BLaER1 treated with 17β-estradiol and CSF1 and Interleukin-3, amounts not matched to agents 10 nM and 100 nM (cell line): ENCODE measurements at regions not wholly inside any gene's neighbourhood (a gene's known extent, or its start where the extent isn't known, plus 50 kb on each side); places are given as distances from the start of the nearest gene placed in this dataset.

Source experiments
- H3K27ac ChIP-seq, 11 experiments: shearing (Covaris generic); formaldehyde crosslinking; 2 replicates each; pipeline ENCODE4 v1.8.1; 2022
- H3K27me3 ChIP-seq, 11 experiments: shearing (Covaris generic); formaldehyde crosslinking; 2 replicates each; pipeline ENCODE4 v1.8.1; 2022
- H3K36me3 ChIP-seq, 11 experiments: shearing (Covaris generic); formaldehyde crosslinking; 2 replicates each; pipeline ENCODE4 v1.8.1; 2022
- H3K4me1 ChIP-seq, 10 experiments: shearing (Covaris generic); formaldehyde crosslinking; 2 replicates each; pipeline ENCODE4 v1.8.1; 2022
- H3K4me2 ChIP-seq, 11 experiments: shearing (Covaris generic); formaldehyde crosslinking; 2 replicates each; pipeline ENCODE4 v1.8.1; 2022
- H3K4me3 ChIP-seq, 10 experiments: shearing (Covaris generic); formaldehyde crosslinking; 2 replicates each; pipeline ENCODE4 v1.8.1; 2022
- H3K9ac ChIP-seq, 11 experiments: shearing (Covaris generic); formaldehyde crosslinking; 2 replicates each; pipeline ENCODE4 v1.8.1; 2022
- H3K9me3 ChIP-seq, 11 experiments: shearing (Covaris generic); formaldehyde crosslinking; replicated peaks in 1 of 11; 2 replicates each; pipeline ENCODE4 v1.8.1; 2022
- H4K20me1 ChIP-seq, 11 experiments: shearing (Covaris generic); formaldehyde crosslinking; 2 replicates each; pipeline ENCODE4 v1.8.1; 2022
- Cebpa-rat ChIP-seq, 11 experiments: shearing (Covaris generic); IDR thresholded peaks; 2 replicates each; pipeline ENCODE4 v1.8.1; 2022

DNA sequence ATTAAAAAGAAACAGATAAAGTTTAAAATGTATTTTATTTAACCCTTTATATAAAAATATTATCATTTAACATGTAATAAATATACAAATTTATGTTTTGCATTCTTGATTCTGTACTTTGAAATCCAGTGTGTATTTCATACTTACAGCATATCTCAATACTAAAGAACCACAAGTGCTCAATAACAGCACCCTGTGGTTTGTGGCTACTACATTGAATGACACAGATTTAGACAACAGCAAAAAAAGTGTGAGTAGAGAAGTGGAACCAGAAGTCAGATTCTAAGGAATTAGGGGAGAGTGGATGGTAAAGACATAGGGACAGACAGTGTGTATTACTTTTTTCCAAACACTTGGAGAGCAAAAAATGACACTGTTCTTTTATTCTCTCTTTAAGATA is 524.5 kb downstream of the BMP2 start:
- Histone ChIP-seq H3K36me3 (no peaks in the 10 kb centered on the region), H3K27me3 (peaks cover 0 to 26% (median 0%) of the 10 kb centered on the region in 11 experiments; a peak in 2 of 22 replicates), H3K4me3 (no peak overlapping the region), H3K4me2 (no peak overlapping the region), H4K20me1 (no peaks in the 10 kb centered on the region), H3K4me1 (no peaks in the 10 kb centered on the region), H3K27ac (no peak overlapping the region), H3K9me3 (no peaks in the 10 kb centered on the region), H3K9ac (no peak overlapping the region)
- no peak for TF ChIP-seq Cebpa-rat (IDR thresholded peaks at IDR 0.05)

DNA sequence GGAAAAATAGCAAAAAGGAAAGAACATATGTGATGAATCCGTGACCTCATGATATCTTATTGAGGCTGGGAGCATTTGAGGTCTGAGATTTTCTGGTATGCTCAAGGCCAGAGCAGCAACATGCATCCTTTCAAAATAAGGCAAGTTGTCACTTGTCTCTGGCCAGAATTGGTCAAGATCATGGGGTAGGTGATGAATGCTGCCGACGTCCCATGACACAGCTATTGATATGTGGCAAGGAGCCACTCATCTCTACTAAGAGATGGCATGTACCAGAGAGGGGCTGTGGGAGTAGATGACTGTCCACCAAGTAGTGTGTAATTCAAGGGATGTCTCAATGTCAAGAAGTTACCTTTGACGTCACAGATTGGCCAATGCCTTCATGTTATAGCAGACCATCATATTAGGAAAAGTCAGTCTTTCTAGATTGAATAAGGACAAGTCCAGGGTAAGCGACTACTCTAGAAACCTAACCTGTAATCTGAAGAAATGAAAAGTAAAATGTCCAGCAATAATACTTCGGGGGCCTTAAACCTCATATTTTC is 527.4 kb downstream of the BMP2 start:
- no peak for TF ChIP-seq Cebpa-rat (IDR thresholded peaks at IDR 0.05)
- peaks cover 0 to 4% (median 0%) of the 10 kb centered on the region in 11 experiments; a peak in 1 of 22 replicates for H3K9me3 ChIP-seq
- H3K9ac ChIP-seq, result no peak overlapping the region
- no peak overlapping the region for H3K4me3 ChIP-seq
- peaks cover 0 to 24% (median 0%) of the 10 kb centered on the region in 11 experiments; a peak in 2 of 22 replicates for H3K27me3 ChIP-seq
- no peak overlapping the region for H3K4me2 ChIP-seq
- no peaks in the 10 kb centered on the region for H3K4me1 ChIP-seq
- no peaks in the 10 kb centered on the region for H3K36me3 ChIP-seq
- no peak overlapping the region for H3K27ac ChIP-seq
- H4K20me1 ChIP-seq, result no peaks in the 10 kb centered on the region

DNA sequence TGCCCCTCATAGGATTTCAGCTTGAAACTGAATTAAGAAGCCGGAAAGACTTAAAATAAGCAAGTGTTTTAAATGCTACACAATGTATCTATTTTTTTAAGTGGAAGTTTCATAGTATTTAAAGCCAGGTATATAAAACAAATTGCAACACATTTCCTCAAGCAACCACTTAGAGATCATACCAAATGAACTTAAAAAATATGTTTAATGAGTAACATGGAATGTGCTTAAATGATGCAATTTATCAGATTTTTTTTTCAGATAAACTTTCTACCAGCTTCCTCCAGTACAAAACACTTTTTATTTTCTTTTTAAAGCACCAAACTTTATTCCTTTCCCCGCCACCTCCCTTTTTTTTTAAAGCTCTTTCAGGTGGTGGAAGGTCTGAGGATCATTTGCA is 534.3 kb downstream of the BMP2 start:
- H4K20me1 ChIP-seq, result no peaks in the 10 kb centered on the region
- no peaks in the 10 kb centered on the region for H3K27me3 ChIP-seq
- no peak overlapping the region for H3K9ac ChIP-seq
- H3K36me3 ChIP-seq, result no peaks in the 10 kb centered on the region
- H3K4me3 ChIP-seq, result no peak overlapping the region
- peaks cover 0 to 4% (median 0%) of the 10 kb centered on the region in 11 experiments; a peak in 1 of 22 replicates for H3K9me3 ChIP-seq
- no peak overlapping the region for H3K27ac ChIP-seq
- H3K4me1 ChIP-seq, result no peaks in the 10 kb centered on the region
- no peak for TF ChIP-seq Cebpa-rat (IDR thresholded peaks at IDR 0.05)
- H3K4me2 ChIP-seq, result no peak overlapping the region

DNA sequence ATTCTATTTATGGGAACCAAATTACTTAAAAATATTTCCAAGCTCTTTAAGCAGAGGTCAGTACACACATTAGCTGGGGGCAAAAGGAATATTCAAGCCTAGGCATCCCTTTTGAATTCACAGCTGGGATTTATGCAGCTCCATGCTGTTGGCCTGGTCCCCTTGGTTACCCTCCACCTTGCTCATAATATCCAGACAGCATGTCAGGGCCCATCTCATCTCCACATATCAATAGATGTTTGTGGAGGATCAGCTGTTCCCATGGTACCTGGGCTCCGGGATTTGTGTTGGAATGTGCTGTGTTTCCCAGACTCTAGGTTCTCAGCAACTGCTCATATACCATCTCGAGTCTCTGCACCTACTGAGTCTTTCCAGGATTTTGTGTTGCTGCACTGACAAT is 534.8 kb downstream of the BMP2 start:
- H3K36me3 ChIP-seq, result no peaks in the 10 kb centered on the region
- TF ChIP-seq Cebpa-rat (IDR thresholded peaks at IDR 0.05), result no peak
- H3K9ac ChIP-seq, result no peak overlapping the region
- no peaks in the 10 kb centered on the region for H3K27me3 ChIP-seq
- H3K9me3 ChIP-seq, result peaks cover 0 to 4% (median 0%) of the 10 kb centered on the region in 11 experiments; a peak in 1 of 22 replicates
- H3K27ac ChIP-seq, result no peak overlapping the region
- H3K4me1 ChIP-seq, result no peaks in the 10 kb centered on the region
- H3K4me3 ChIP-seq, result no peak overlapping the region
- H3K4me2 ChIP-seq, result no peak overlapping the region
- H4K20me1 ChIP-seq, result no peaks in the 10 kb centered on the region

- H3K27me3 ChIP-seq, result no peaks in the 10 kb centered on the region
- H3K4me1 ChIP-seq, result no peaks in the 10 kb centered on the region
- no peaks in the 10 kb centered on the region for H3K36me3 ChIP-seq
- no peak overlapping the region for H3K4me3 ChIP-seq
- no peak overlapping the region for H3K4me2 ChIP-seq
- TF ChIP-seq Cebpa-rat (IDR thresholded peaks at IDR 0.05), result no peak
- H3K9ac ChIP-seq, result no peak overlapping the region
- no peaks in the 10 kb centered on the region for H4K20me1 ChIP-seq
- no peaks in the 10 kb centered on the region for H3K9me3 ChIP-seq
- no peak overlapping the region for H3K27ac ChIP-seq
Observed at GRCh38 chr20:7305976-7306375, 538.5 kb downstream of the BMP2 start.

GRCh38 chr20:7308163-7308562 is 540.7 kb downstream of the BMP2 start:
- Histone ChIP-seq H3K9me3 (no peaks in the 10 kb centered on the region), H3K36me3 (no peaks in the 10 kb centered on the region), H3K27ac (no peak overlapping the region), H3K27me3 (no peaks in the 10 kb centered on the region), H3K9ac (no peak overlapping the region), H3K4me2 (no peak overlapping the region), H3K4me3 (no peak overlapping the region), H4K20me1 (no peaks in the 10 kb centered on the region), H3K4me1 (no peaks in the 10 kb centered on the region)
- TF ChIP-seq Cebpa-rat (IDR thresholded peaks at IDR 0.05), result no peak

DNA sequence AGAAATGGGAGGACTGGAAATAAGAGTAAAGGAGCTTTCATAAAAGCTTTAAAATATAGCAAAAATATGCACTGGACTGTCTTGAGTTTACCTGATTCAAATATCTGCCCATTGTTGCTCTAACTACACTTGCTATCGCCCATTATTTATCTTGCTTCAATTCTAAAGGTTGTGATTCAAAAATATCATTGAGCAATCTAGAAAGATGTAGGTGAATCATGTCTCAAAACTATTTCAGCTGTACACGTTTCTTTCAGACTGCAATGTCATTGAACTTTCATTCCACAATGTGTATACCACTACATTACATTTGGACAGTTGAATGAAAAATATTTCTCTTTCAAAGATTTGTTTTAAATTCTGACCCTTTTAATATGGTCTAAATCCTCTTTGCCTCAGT is 545.6 kb downstream of the BMP2 start:
- H3K4me2 ChIP-seq, result no peak overlapping the region
- no peaks in the 10 kb centered on the region for H3K9me3 ChIP-seq
- no peaks in the 10 kb centered on the region for H4K20me1 ChIP-seq
- H3K4me1 ChIP-seq, result no peaks in the 10 kb centered on the region
- no peak overlapping the region for H3K9ac ChIP-seq
- H3K27me3 ChIP-seq, result no peaks in the 10 kb centered on the region
- no peak for TF ChIP-seq Cebpa-rat (IDR thresholded peaks at IDR 0.05)
- no peaks in the 10 kb centered on the region for H3K36me3 ChIP-seq
- no peak overlapping the region for H3K27ac ChIP-seq
- H3K4me3 ChIP-seq, result no peak overlapping the region

DNA sequence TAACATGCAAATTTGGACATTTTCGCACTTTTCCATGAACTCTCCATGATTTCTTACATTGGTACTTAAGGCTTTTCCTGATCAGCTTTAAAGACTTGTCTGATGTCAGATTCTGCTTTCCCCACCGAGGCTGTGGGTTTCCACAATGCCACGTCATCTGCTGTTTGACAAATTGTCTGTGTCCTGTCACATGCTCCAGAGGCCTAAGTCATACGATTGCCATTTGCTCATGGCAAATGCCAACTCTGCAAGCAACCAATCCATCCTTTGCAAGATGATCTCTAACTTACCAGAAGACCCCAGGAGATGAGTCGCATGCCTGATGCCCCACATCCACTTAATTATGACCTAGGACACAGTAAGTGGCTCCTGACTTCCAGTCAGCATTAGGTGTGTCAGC is 556.5 kb downstream of the BMP2 start:
- Histone ChIP-seq H4K20me1 (no peaks in the 10 kb centered on the region), H3K4me2 (no peak overlapping the region), H3K36me3 (no peaks in the 10 kb centered on the region), H3K4me3 (no peak overlapping the region), H3K9ac (no peak overlapping the region), H3K4me1 (no peaks in the 10 kb centered on the region), H3K27ac (no peak overlapping the region), H3K27me3 (no peaks in the 10 kb centered on the region), H3K9me3 (no peaks in the 10 kb centered on the region)
- TF ChIP-seq Cebpa-rat (IDR thresholded peaks at IDR 0.05), result no peak

- H3K9me3 ChIP-seq, result no peaks in the 10 kb centered on the region
- TF ChIP-seq Cebpa-rat (IDR thresholded peaks at IDR 0.05), result no peak
- no peaks in the 10 kb centered on the region for H3K36me3 ChIP-seq
- no peak overlapping the region for H3K9ac ChIP-seq
- no peak overlapping the region for H3K4me3 ChIP-seq
- H3K4me1 ChIP-seq, result no peaks in the 10 kb centered on the region
- no peak overlapping the region for H3K27ac ChIP-seq
- H4K20me1 ChIP-seq, result no peaks in the 10 kb centered on the region
- no peak overlapping the region for H3K4me2 ChIP-seq
- H3K27me3 ChIP-seq, result no peaks in the 10 kb centered on the region
Observed at GRCh38 chr20:7327810-7328209, 560.3 kb downstream of the BMP2 start.

DNA sequence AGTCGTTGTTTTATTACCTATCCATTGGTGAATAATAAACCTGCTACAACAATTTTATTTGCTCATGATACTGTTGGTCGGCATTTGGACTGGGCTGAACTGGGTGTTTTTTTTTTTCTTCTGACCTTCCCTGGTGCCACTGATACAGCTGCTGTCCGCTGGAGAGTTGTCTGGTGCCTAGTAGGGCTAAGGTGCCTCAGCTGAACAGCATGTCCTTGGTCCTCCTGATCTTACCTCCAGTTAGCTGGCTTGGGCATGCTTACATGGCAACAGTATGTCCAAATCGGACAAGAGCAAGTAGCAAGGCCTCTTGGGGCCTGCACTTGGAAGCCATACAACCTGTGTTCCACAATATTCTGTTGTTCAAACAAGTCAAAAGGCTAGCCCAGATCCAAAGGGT is 563.4 kb downstream of the BMP2 start:
- no peak for TF ChIP-seq Cebpa-rat (IDR thresholded peaks at IDR 0.05)
- Histone ChIP-seq H3K27ac (no peak overlapping the region), H4K20me1 (no peaks in the 10 kb centered on the region), H3K27me3 (no peaks in the 10 kb centered on the region), H3K36me3 (no peaks in the 10 kb centered on the region), H3K4me3 (no peak overlapping the region), H3K9ac (no peak overlapping the region), H3K9me3 (no peaks in the 10 kb centered on the region), H3K4me1 (peaks cover 0 to 21% (median 0%) of the 10 kb centered on the region in 10 experiments; a peak in 6 of 20 replicates), H3K4me2 (no peak overlapping the region)
